Activated CD4-positive, alpha-beta T cell treated with anti-CD3 and anti-CD28 coated beads for 36 hours (primary cell): ENCODE measurements at regions not wholly inside any gene's neighbourhood (a gene's known extent, or its start where the extent isn't known, plus 50 kb on each side); places are given as distances from the start of the nearest gene placed in this dataset.

Experiments
- ATAC-seq: fragments of 200-7000 bp; cut with Tn5 transposase; one replicate; pipeline ENCODE4 v1.10.0; 2021; ENCODE audit warnings: mild to moderate bottlenecking, moderate library complexity
- CTCF ChIA-PET: fragments of 350-600 bp; sonication (Branson Sonifier 250); formaldehyde crosslinking; loops from one replicate; lab custom pipeline; 2021; ENCODE audit warnings: antibody characterized with exemption; lab: Charles Lee
- POLR2A ChIA-PET: fragments of 350-600 bp; sonication (Branson Sonifier 250); formaldehyde crosslinking; loops from one replicate; lab custom pipeline; 2021; ENCODE audit warnings: antibody characterized with exemption, inconsistent platforms; lab: Charles Lee
- DNase-seq: peaks from one replicate; pipeline ENCODE4 v3.0.0-alpha.2; 2020
- H3K27ac Mint-ChIP-seq: one replicate; pipeline ENCODE4 v1.8.0; 2021; ENCODE audit warnings: mixed read lengths
- H3K27me3 Mint-ChIP-seq: one replicate; pipeline ENCODE4 v1.8.0; 2021; ENCODE audit warnings: mixed read lengths
- H3K36me3 Mint-ChIP-seq: one replicate; pipeline ENCODE4 v1.8.0; 2021; ENCODE audit warnings: low read depth, mixed read lengths
- H3K4me1 Mint-ChIP-seq: one replicate; pipeline ENCODE4 v1.8.0; 2021; ENCODE audit warnings: mixed read lengths
- H3K4me3 Mint-ChIP-seq: one replicate; pipeline ENCODE4 v1.8.0; 2021; ENCODE audit warnings: mild to moderate bottlenecking, moderate library complexity, mixed read lengths
- H3K9me3 Mint-ChIP-seq: one replicate; pipeline ENCODE4 v1.8.0; 2021; ENCODE audit warnings: low read depth, mixed read lengths
- intact Hi-C, 2 experiments: fragments of 100-400 bp; cut with DNase I in 1 of 2; cut with micrococcal nuclease in 1 of 2; formaldehyde crosslinking; loops; one replicate each; pipeline versions ENCODE4 v1.14.2 to v1.15.1; 2022 to 2024; cut with DNase I, micrococcal nuclease

GRCh38 chr11:86156397-86156955 lies 87.6 kb upstream of the PICALM start:
- H3K27ac Mint-ChIP-seq = no peak overlapping the region
- no peak for ATAC-seq
- intact Hi-C loops = no loop called here
- no peak overlapping the region for H3K4me3 Mint-ChIP-seq
- H3K36me3 Mint-ChIP-seq = no peaks in the 10 kb centered on the region
- ChIA-PET CTCF (interaction anchor here (0.6 to 1.5 kb wide), 2 partner anchors 13 to 38 kb away, joined by 3 read pairs; no protein-coding TSS in a partner anchor), POLR2A (interaction anchor here (0.6 kb wide), 2 partner anchors 179 to 336 kb away, joined by 3 to 6 read pairs; no protein-coding TSS in a partner anchor)
- H3K9me3 Mint-ChIP-seq = no peaks in the 10 kb centered on the region
- H3K27me3 Mint-ChIP-seq = no peaks in the 10 kb centered on the region
- peaks cover 9% of the 10 kb centered on the region for H3K4me1 Mint-ChIP-seq
- no peak for DNase-seq

- H3K4me3 Mint-ChIP-seq = no peak overlapping the region
- no peaks in the 10 kb centered on the region for H3K27me3 Mint-ChIP-seq
- peaks cover 15% of the 10 kb centered on the region for H3K4me1 Mint-ChIP-seq
- no peaks in the 10 kb centered on the region for H3K36me3 Mint-ChIP-seq
- H3K27ac Mint-ChIP-seq = no peak overlapping the region
- no peak for ATAC-seq
- ChIA-PET POLR2A (no interaction called here), CTCF (no interaction called here)
- no peak for DNase-seq
- H3K9me3 Mint-ChIP-seq = no peaks in the 10 kb centered on the region
- intact Hi-C loops = no loop called here
Measured at GRCh38 chr11:86155200-86155844, 86.4 kb upstream of the PICALM start.

DNA sequence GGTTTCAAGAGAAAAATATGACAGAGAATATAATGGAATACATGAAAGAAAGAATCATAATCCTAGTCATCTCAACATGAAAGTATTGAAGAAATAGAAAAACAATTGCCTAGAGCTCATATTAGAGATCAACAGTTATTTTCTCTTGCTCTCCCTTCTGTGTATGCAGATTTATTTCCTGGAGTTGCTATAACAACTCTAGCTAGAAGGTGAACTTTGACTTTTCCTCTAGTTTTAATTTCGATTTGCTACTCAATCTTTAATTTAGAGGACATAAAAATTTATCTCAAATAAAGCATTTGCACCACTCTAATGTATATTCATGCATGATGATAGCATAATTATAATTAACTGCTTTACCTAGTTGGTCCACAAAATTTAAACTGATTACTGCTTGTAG lies 84.6 kb upstream of the PICALM start:
- Mint-ChIP-seq H3K9me3 (no peaks in the 10 kb centered on the region), H3K27me3 (no peaks in the 10 kb centered on the region), H3K4me3 (no peak overlapping the region), H3K27ac (no peak overlapping the region), H3K36me3 (no peaks in the 10 kb centered on the region), H3K4me1 (peaks cover 13% of the 10 kb centered on the region)
- POLR2A ChIA-PET = no interaction called here
- CTCF ChIA-PET = no interaction called here
- ATAC-seq (no peak), DNase-seq (no peak)
- intact Hi-C loops = no loop called here

DNA sequence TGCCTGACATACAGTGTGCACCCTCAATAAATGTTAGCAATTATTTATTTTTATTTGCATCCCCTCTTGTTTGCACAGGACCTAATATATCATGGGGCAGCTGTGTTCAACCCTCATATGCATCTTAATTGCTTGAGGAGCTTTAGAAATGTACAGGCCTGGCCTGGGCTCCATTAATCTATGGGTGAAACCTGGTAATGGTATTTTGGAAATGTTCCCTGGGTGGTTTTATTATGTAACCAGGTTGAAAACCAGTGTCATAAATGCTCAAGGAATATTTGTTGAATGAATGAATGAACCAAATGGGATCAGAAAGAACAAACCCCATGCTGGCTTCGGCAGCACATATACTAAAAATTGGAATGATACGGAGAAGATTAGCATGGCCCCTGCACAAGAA lies 84.0 kb upstream of the PICALM start:
- intact Hi-C loops = no loop called here
- no peak overlapping the region for H3K27ac Mint-ChIP-seq
- ChIA-PET POLR2A (no interaction called here), CTCF (interaction anchor here (0.6 kb wide), 1 partner anchor 273 kb away, joined by 5 read pairs; no protein-coding TSS in a partner anchor)
- H3K4me3 Mint-ChIP-seq = no peak overlapping the region
- H3K36me3 Mint-ChIP-seq = no peaks in the 10 kb centered on the region
- no peak for ATAC-seq
- no peaks in the 10 kb centered on the region for H3K27me3 Mint-ChIP-seq
- H3K4me1 Mint-ChIP-seq = peaks cover 13% of the 10 kb centered on the region
- H3K9me3 Mint-ChIP-seq = no peaks in the 10 kb centered on the region
- no peak for DNase-seq

DNA sequence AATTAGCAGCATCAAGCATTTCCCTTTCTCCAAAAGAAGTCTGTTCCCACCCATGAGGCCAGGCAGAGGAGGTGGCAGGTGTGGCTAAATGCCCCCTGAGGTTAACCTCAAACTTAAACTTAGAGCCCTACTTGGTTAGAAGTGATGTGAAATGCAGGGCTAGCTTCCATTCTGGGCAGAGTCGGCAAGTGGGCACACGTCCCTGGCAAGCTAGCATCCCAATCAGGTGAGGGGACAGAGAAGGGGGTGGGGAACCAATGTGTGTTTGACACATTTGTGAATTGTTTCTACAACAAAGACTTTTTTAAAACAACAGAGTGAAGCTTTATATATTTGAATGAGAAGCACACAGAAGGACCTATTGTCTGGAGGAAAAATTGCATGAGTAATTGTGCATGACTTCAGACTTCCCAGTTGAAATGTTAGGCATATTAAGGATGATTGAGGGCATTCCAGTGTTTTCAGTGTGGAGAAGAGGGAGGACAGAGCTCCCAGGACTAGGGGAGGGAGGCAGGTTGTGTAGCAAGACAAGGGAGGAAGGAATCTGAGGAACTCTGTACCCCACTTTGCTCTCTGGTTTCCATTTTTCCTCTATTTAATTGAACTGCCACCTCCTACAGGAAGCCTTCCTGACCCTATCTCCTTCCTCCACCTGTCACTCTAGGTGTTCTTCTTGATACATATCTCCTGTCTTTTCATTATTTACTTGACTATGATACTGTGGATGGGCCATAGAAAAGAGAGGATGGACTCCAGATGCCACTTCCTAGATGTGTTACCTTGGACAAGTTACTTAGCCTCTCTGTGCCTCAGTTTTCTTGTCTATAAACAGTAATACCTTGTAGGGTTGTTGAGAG lies 83.3 kb upstream of the PICALM start:
- Mint-ChIP-seq H3K27me3 (no peaks in the 10 kb centered on the region), H3K36me3 (no peaks in the 10 kb centered on the region), H3K4me3 (no peak overlapping the region), H3K4me1 (peaks cover 13% of the 10 kb centered on the region), H3K27ac (no peak overlapping the region), H3K9me3 (no peaks in the 10 kb centered on the region)
- ATAC-seq (no peak), DNase-seq (no peak)
- ChIA-PET CTCF (interaction anchor here (0.6 to 1.5 kb wide), 4 partner anchors 8 to 272 kb away, joined by 3 to 6 read pairs (median 4); no protein-coding TSS in a partner anchor), POLR2A (no interaction called here)
- intact Hi-C loops = no loop called here

- POLR2A ChIA-PET = interaction anchor here (0.6 kb wide), 1 partner anchor 152 kb away, joined by 3 read pairs; no protein-coding TSS in a partner anchor
- peaks cover 13% of the 10 kb centered on the region for H3K4me1 Mint-ChIP-seq
- H3K4me3 Mint-ChIP-seq = no peak overlapping the region
- ATAC-seq (no peak), DNase-seq (no peak)
- no peak overlapping the region for H3K27ac Mint-ChIP-seq
- CTCF ChIA-PET = interaction anchor here (1.1 to 1.5 kb wide), 3 partner anchors 9 to 42 kb away, joined by 3 to 6 read pairs (median 3); no protein-coding TSS in a partner anchor
- H3K36me3 Mint-ChIP-seq = no peaks in the 10 kb centered on the region
- H3K9me3 Mint-ChIP-seq = no peaks in the 10 kb centered on the region
- intact Hi-C loops = no loop called here
- no peaks in the 10 kb centered on the region for H3K27me3 Mint-ChIP-seq
Measured at GRCh38 chr11:86151174-86152005, 82.5 kb upstream of the PICALM start.

GRCh38 chr11:86150847-86151173 lies 81.9 kb upstream of the PICALM start:
- H3K27ac Mint-ChIP-seq = no peak overlapping the region
- ATAC-seq (no peak), DNase-seq (no peak)
- H3K4me1 Mint-ChIP-seq = peaks cover 13% of the 10 kb centered on the region
- CTCF ChIA-PET = interaction anchor here (1.1 to 1.5 kb wide), 3 partner anchors 9 to 43 kb away, joined by 3 to 6 read pairs (median 3); no protein-coding TSS in a partner anchor
- H3K9me3 Mint-ChIP-seq = no peaks in the 10 kb centered on the region
- H3K27me3 Mint-ChIP-seq = no peaks in the 10 kb centered on the region
- H3K4me3 Mint-ChIP-seq = no peak overlapping the region
- H3K36me3 Mint-ChIP-seq = no peaks in the 10 kb centered on the region
- POLR2A ChIA-PET = no interaction called here
- intact Hi-C loops = no loop called here

DNA sequence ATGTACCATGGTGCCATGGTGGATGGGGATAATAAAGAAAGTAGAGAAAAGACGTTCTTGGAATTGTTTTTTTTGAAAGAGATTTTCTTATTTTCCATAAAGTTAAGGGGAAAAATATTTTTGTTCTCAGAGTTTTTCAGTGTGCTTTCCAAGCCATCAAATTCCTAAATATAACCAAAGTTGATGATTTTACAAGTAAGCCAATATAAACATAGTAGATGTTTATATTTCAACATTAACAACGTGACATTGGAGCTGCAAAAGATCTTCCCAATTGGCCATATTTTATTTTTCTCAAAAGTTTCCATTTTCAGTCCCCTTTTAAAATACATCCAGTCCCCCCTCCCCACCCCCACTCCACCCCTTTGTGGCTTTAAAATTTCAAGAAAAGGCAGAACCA lies 80.9 kb upstream of the PICALM start:
- ChIA-PET CTCF (no interaction called here), POLR2A (no interaction called here)
- no peak overlapping the region for H3K4me3 Mint-ChIP-seq
- H3K36me3 Mint-ChIP-seq = no peaks in the 10 kb centered on the region
- DNase-seq (no peak), ATAC-seq (no peak)
- intact Hi-C loops = no loop called here
- no peak overlapping the region for H3K27ac Mint-ChIP-seq
- H3K4me1 Mint-ChIP-seq = peaks cover 15% of the 10 kb centered on the region
- H3K27me3 Mint-ChIP-seq = no peaks in the 10 kb centered on the region
- no peaks in the 10 kb centered on the region for H3K9me3 Mint-ChIP-seq

DNA sequence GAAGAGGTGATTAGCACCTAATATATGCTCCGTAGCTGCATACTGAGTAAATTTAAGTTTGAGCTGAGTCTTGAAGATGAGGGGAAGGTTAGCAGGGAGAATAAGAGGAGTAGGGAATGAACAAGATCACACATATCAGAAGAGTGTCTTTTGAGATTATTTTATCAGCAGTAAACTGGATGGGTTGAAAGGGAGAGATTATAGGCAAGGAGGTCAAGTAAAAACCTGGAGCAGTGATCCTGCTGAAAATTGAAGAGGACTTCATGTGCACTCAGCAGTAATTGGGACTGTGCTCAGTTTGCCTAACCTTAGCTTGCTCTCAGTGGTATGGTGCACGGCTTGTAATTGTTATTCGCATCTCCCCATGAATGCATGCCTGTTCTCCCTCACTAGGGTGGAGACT lies 79.5 kb upstream of the PICALM start:
- Mint-ChIP-seq H3K4me3 (no peak overlapping the region), H3K9me3 (no peaks in the 10 kb centered on the region), H3K4me1 (peaks cover 20% of the 10 kb centered on the region), H3K36me3 (no peaks in the 10 kb centered on the region), H3K27ac (no peak overlapping the region), H3K27me3 (no peaks in the 10 kb centered on the region)
- POLR2A ChIA-PET = no interaction called here
- intact Hi-C loops = no loop called here
- CTCF ChIA-PET = interaction anchor here (0.8 kb wide), 1 partner anchor 22 kb away, joined by 3 read pairs; no protein-coding TSS in a partner anchor
- DNase-seq (no peak), ATAC-seq (no peak)

DNA sequence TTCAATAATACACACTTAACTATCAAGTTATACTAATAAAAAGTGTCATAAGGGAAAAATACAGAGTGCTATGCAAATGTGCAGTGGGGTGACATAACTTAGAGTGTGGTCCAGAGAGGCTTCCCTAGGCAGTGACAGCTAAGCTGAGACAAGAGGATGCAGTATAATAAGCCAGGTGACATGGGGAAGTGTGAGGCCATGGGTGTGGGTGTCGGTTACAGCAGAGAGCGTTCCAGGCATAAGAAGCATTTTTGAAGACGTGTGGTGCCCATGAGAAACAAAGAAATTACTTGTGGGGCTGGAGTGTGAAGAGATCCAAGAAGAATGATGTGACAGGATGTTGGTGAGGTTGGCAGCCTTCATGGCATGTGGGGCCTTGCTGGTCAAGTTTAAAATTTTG lies 78.1 kb upstream of the PICALM start:
- no peak for ATAC-seq
- intact Hi-C loops = no loop called here
- no peaks in the 10 kb centered on the region for H3K36me3 Mint-ChIP-seq
- H3K4me3 Mint-ChIP-seq = no peak overlapping the region
- no peak for DNase-seq
- H3K4me1 Mint-ChIP-seq = peaks cover 22% of the 10 kb centered on the region
- no peaks in the 10 kb centered on the region for H3K9me3 Mint-ChIP-seq
- H3K27me3 Mint-ChIP-seq = no peaks in the 10 kb centered on the region
- ChIA-PET CTCF (interaction anchor here (1.0 kb wide), 1 partner anchor 35 kb away, joined by 3 read pairs; no protein-coding TSS in a partner anchor), POLR2A (no interaction called here)
- H3K27ac Mint-ChIP-seq = no peak overlapping the region
